ENCODE measurements at regions not wholly inside any gene's neighbourhood (a gene's known extent, or its start where the extent isn't known, plus 50 kb on each side); places are given as distances from the start of the nearest gene placed in this dataset.
A peak's percentile ranks its signal among the peaks of the same experiment; 100 is the strongest.
"Not testable (repeated sequence)": the region's sequence is repeated elsewhere in the genome, so short reads cannot be mapped to it uniquely, and the experiment has no call there.

DNA sequence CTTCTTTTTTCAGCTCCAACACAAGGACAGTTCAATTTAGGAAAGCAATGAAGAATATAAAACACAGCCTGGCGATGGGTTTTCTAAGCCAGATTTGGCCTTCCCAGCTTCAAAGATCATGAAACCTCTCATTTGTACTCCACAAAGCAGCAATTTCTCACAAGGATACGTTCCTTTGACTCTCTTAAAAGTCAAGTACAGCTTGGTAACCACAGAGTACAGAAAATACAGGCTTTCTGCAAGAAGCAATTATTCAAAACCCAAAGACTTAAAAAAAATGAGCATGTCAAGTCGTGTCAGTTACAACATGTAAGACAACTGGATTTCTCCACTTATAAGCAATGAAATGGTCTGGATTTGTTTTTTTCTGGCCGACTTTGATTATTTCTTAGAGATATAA is 321.4 kb downstream of the FGFR2 start:
- 100% methylated on average over 1 of the region's 4 CpGs for WGBS (ENCODE audit: insufficient coverage)
- no peak overlapping the region for H3K27ac ChIP-seq (ENCODE audit: low read depth, low read length)
- H3K9me3 ChIP-seq (ENCODE audit: control insufficient read depth, insufficient read depth, low read length): no peaks in the 10 kb centered on the region
- no peaks in the 10 kb centered on the region for H3K4me1 ChIP-seq (ENCODE audit: control insufficient read depth, insufficient read depth, low read length)
- no peaks in the 10 kb centered on the region for H3K36me3 ChIP-seq (ENCODE audit: control insufficient read depth, insufficient read depth, low read length)
- no peak overlapping the region for H3K4me3 ChIP-seq (ENCODE audit: low read depth, low read length)
- H3K27me3 ChIP-seq (ENCODE audit: control insufficient read depth, insufficient read depth, low read length): no peaks in the 10 kb centered on the region
- no peak for DNase-seq (ENCODE audit: low read depth in 4 of 6, low spot score in 6 of 6)

DNA sequence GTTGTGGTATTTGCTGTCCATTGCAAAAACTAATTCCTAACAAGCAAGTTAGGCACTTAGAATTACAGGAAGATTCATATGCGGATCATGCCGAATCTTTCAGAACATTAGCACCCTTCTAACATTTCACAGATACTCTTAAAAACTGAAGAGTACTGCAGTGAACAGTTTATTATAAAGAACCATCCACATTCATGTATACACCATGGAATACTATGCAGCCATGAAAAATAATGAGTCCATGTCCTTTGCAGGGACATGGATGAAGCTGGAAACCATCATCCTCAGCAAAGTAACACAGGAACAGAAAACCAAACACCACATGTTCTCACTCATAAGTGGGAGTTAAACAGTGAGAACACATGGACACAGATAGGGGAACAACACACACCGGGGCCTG is 319.9 kb downstream of the FGFR2 start:
- not testable (repeated sequence) for H3K9me3 ChIP-seq (ENCODE audit: control insufficient read depth, insufficient read depth, low read length); H3K4me1 ChIP-seq (ENCODE audit: control insufficient read depth, insufficient read depth, low read length); H3K27ac ChIP-seq (ENCODE audit: low read depth, low read length); H3K27me3 ChIP-seq (ENCODE audit: control insufficient read depth, insufficient read depth, low read length); H3K4me3 ChIP-seq (ENCODE audit: low read depth, low read length); H3K36me3 ChIP-seq (ENCODE audit: control insufficient read depth, insufficient read depth, low read length); DNase-seq (ENCODE audit: low read depth in 4 of 6, low spot score in 6 of 6)
- no CpG with 5 or more reads among the region's 3 CpGs for WGBS (ENCODE audit: insufficient coverage)

DNA sequence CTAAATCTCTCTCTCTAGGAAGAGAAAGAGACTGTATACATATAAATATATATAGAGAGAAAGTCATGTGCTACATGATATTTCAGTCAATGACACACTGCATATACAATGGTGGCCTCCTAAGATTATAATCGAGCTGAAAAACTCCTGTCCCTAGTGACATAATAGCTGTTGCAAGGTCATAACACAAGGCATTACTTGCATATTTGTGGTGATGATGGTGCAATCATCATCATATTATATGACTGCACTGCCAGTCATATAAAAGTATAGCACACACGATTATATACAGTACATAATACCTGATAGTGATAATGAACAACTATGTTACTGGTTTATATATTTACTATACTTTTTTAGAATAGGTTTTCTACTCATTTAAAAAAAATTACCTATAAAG is 316.7 kb downstream of the FGFR2 start:
- no peak overlapping the region for H3K4me3 ChIP-seq (ENCODE audit: low read depth, low read length)
- no peak overlapping the region for H3K27ac ChIP-seq (ENCODE audit: low read depth, low read length)
- no CpG with 5 or more reads among the region's 2 CpGs for WGBS (ENCODE audit: insufficient coverage)
- H3K9me3 ChIP-seq (ENCODE audit: control insufficient read depth, insufficient read depth, low read length): no peaks in the 10 kb centered on the region
- no peak for DNase-seq (ENCODE audit: low read depth in 4 of 6, low spot score in 6 of 6)
- peaks cover 1% of the 10 kb centered on the region for H3K27me3 ChIP-seq (ENCODE audit: control insufficient read depth, insufficient read depth, low read length)
- H3K4me1 ChIP-seq (ENCODE audit: control insufficient read depth, insufficient read depth, low read length): no peaks in the 10 kb centered on the region
- H3K36me3 ChIP-seq (ENCODE audit: control insufficient read depth, insufficient read depth, low read length): no peaks in the 10 kb centered on the region

DNA sequence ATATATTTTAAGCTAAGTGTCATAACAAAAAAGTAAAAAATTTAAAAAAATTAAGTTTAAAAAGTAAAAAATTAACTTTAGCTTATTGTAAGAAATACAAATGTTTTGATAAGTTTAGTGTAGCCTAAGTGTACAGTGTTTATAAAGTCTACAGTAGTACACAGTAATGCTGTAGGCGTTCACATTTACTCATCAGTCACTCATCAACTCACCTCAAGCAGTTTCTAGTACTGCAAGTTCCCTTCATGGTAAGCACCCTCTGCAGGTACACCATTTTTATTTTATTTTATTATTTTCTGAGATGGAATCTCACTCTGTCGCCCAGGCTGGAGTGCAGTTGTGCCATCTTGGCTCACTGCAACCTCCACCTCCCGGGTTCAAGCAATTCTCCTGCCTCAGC is 316.0 kb downstream of the FGFR2 start:
- no peak for DNase-seq (ENCODE audit: low read depth in 4 of 6, low spot score in 6 of 6)
- 88% methylated on average over 2 of the region's 3 CpGs for WGBS (ENCODE audit: insufficient coverage)
- peaks cover 5% of the 10 kb centered on the region for H3K27me3 ChIP-seq (ENCODE audit: control insufficient read depth, insufficient read depth, low read length)

DNA sequence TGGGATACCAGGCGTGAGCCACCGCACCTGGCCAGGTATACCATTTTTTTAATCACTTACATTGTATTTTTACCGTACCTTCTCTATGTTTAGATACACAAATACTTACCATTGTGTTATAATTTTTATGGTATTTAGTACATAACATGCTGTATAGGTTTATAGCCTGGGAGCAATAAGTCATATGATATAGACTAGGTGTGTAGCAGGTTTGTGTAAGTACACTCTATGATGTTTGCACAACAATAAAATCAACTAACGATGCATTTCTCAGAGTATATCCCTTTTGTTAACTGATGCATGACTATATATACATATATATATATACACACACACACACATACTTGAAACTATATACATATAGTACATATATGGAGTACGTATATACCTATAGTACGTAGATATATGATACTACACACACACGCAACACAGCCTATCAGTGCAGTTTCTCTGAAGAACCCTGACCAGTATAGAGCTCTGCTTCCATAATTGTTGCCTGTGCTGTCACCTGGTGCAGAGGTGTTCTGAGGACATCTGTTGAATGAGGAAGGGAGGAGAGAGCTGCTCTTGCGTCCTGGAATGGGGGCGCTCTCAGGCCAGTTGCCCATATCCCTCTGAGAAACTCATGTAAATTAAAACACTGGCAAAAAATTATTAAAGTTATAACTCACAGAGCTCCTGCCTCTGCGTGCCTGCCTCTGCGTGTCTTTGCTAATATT is 315.3 kb downstream of the FGFR2 start:
- WGBS (ENCODE audit: insufficient coverage): 85% methylated on average over 2 of the region's 11 CpGs
- Histone ChIP-seq H3K4me3 (ENCODE audit: low read depth, low read length) (no peak overlapping the region), H3K27me3 (ENCODE audit: control insufficient read depth, insufficient read depth, low read length) (peaks cover 5% of the 10 kb centered on the region), H3K36me3 (ENCODE audit: control insufficient read depth, insufficient read depth, low read length) (no peaks in the 10 kb centered on the region), H3K9me3 (ENCODE audit: control insufficient read depth, insufficient read depth, low read length) (no peaks in the 10 kb centered on the region), H3K4me1 (ENCODE audit: control insufficient read depth, insufficient read depth, low read length) (no peaks in the 10 kb centered on the region), H3K27ac (ENCODE audit: low read depth, low read length) (no peak overlapping the region)
- DNase-seq (ENCODE audit: low read depth in 4 of 6, low spot score in 6 of 6): no peak

More for the DNA sequence above, 316.0 kb downstream of the FGFR2 start:
- H3K4me1 ChIP-seq (ENCODE audit: control insufficient read depth, insufficient read depth, low read length): no peaks in the 10 kb centered on the region
- no peaks in the 10 kb centered on the region for H3K36me3 ChIP-seq (ENCODE audit: control insufficient read depth, insufficient read depth, low read length)
- no peak overlapping the region for H3K4me3 ChIP-seq (ENCODE audit: low read depth, low read length)
- H3K27ac ChIP-seq (ENCODE audit: low read depth, low read length): no peak overlapping the region
- H3K9me3 ChIP-seq (ENCODE audit: control insufficient read depth, insufficient read depth, low read length): no peaks in the 10 kb centered on the region

DNA sequence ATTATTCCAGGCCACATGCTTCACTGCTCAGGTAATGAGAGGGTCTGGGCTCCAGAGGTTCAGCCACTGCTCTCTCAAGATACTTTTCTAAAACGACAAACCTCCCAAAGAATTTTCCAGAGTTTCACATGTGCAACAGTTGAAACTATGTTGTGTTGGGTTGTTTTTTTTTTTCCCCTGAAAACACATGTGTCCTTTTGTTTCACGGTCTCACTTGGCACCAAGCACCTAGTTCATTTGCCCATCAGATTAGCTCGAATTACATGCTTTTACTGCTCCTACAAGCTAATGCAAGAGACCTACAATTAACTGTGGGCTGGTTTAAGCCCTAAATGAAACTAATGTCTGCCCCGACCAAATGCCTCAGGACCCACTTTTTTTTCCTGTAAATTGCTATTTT is 313.3 kb downstream of the FGFR2 start:
- WGBS (ENCODE audit: insufficient coverage): 26% methylated on average over 3 of the region's 4 CpGs
- H3K27ac ChIP-seq (ENCODE audit: low read depth, low read length): no peak overlapping the region
- H3K27me3 ChIP-seq (ENCODE audit: control insufficient read depth, insufficient read depth, low read length): peaks cover 5% of the 10 kb centered on the region

GRCh38 chr10:121285406-121286196 is 312.6 kb downstream of the FGFR2 start:
- DNase-seq (ENCODE audit: low read depth in 4 of 6, low spot score in 6 of 6): peak in 1 of 6 donors; percentile 51
- WGBS (ENCODE audit: insufficient coverage): no CpG with 5 or more reads among the region's 5 CpGs

More for the DNA sequence above, 313.3 kb downstream of the FGFR2 start:
- Histone ChIP-seq H3K4me1 (ENCODE audit: control insufficient read depth, insufficient read depth, low read length) (no peaks in the 10 kb centered on the region), H3K9me3 (ENCODE audit: control insufficient read depth, insufficient read depth, low read length) (no peaks in the 10 kb centered on the region), H3K4me3 (ENCODE audit: low read depth, low read length) (no peak overlapping the region), H3K36me3 (ENCODE audit: control insufficient read depth, insufficient read depth, low read length) (no peaks in the 10 kb centered on the region)
- peak in 1 of 6 donors; percentile 38 for DNase-seq (ENCODE audit: low read depth in 4 of 6, low spot score in 6 of 6)

GRCh38 chr10:121288011-121288410 is 310.2 kb downstream of the FGFR2 start:
- no peaks in the 10 kb centered on the region for H3K9me3 ChIP-seq (ENCODE audit: control insufficient read depth, insufficient read depth, low read length)
- peaks cover 5% of the 10 kb centered on the region for H3K27me3 ChIP-seq (ENCODE audit: control insufficient read depth, insufficient read depth, low read length)
- H3K4me1 ChIP-seq (ENCODE audit: control insufficient read depth, insufficient read depth, low read length): peaks cover 7% of the 10 kb centered on the region
- 82% methylated on average over 1 of the region's 1 CpG for WGBS (ENCODE audit: insufficient coverage)
- H3K36me3 ChIP-seq (ENCODE audit: control insufficient read depth, insufficient read depth, low read length): no peaks in the 10 kb centered on the region
- DNase-seq (ENCODE audit: low read depth in 4 of 6, low spot score in 6 of 6): no peak
- no peak overlapping the region for H3K4me3 ChIP-seq (ENCODE audit: low read depth, low read length)
- no peak overlapping the region for H3K27ac ChIP-seq (ENCODE audit: low read depth, low read length)

More at GRCh38 chr10:121285406-121286196, 312.6 kb downstream of the FGFR2 start:
- Histone ChIP-seq H3K27me3 (ENCODE audit: control insufficient read depth, insufficient read depth, low read length) (peaks cover 5% of the 10 kb centered on the region), H3K4me3 (ENCODE audit: low read depth, low read length) (no peak overlapping the region), H3K9me3 (ENCODE audit: control insufficient read depth, insufficient read depth, low read length) (no peaks in the 10 kb centered on the region), H3K4me1 (ENCODE audit: control insufficient read depth, insufficient read depth, low read length) (no peaks in the 10 kb centered on the region), H3K27ac (ENCODE audit: low read depth, low read length) (no peak overlapping the region), H3K36me3 (ENCODE audit: control insufficient read depth, insufficient read depth, low read length) (no peaks in the 10 kb centered on the region)

DNA sequence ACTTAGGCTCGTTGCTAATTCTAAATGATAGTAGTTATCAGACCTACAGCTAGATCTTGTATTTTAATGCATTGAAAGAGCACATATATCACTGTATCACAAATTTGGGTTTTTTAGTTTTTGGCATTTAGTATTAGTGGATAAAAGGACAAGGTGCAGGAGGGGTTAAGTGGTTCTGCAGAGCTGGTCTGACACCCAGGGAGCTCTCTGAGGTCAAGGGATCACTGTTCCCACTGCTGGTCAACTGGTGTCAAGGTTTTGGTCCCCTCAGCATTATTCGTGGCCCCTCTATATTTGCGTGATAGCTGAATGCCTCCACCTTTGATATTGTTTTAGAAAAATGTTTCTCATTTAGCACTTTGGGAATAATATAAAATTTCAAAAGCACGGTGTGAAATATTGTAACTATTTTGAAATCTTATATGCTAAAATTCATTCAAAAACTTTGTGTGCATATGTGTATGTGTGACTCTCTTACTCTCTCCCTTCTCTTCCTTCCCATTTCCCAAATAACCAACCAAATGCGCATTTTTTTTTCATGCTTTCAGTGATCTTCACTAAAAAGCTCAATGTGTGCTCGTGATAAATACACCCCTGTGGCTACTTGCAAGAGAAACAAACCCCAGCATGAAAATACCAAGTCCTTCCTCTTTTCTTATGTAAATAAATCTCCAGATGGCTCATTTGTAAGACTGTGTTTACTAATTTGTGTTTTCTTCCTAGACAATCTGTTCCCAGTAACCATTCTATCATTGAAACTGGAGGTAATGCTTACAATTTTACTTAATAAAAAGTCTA is 309.2 kb downstream of the FGFR2 start:
- no CpG with 5 or more reads among the region's 6 CpGs for WGBS (ENCODE audit: insufficient coverage)
- peaks cover 7% of the 10 kb centered on the region for H3K4me1 ChIP-seq (ENCODE audit: control insufficient read depth, insufficient read depth, low read length)
- no peak overlapping the region for H3K4me3 ChIP-seq (ENCODE audit: low read depth, low read length)
- H3K36me3 ChIP-seq (ENCODE audit: control insufficient read depth, insufficient read depth, low read length): no peaks in the 10 kb centered on the region
- peaks cover 5% of the 10 kb centered on the region for H3K27me3 ChIP-seq (ENCODE audit: control insufficient read depth, insufficient read depth, low read length)
- H3K27ac ChIP-seq (ENCODE audit: low read depth, low read length): no peak overlapping the region
- DNase-seq (ENCODE audit: low read depth in 4 of 6, low spot score in 6 of 6): peak in 2 of 6 donors; percentile 67 to 82
- H3K9me3 ChIP-seq (ENCODE audit: control insufficient read depth, insufficient read depth, low read length): no peaks in the 10 kb centered on the region
